Hematopoietic multipotent progenitor cell treated with erythropoietin and hydrocortisone succinate and interleukin-3 and kit ligand, for 15 days (in vitro differentiated cells): ENCODE measurements at regions not wholly inside any gene's neighbourhood (a gene's known extent, or its start where the extent isn't known, plus 50 kb on each side); places are given as distances from the start of the nearest gene placed in this dataset.

Experiments
- DNase-seq: peaks from one replicate; pipeline ENCODE4 v3.0.0-alpha.2; 2015; ENCODE audit warnings: low spot score

DNA sequence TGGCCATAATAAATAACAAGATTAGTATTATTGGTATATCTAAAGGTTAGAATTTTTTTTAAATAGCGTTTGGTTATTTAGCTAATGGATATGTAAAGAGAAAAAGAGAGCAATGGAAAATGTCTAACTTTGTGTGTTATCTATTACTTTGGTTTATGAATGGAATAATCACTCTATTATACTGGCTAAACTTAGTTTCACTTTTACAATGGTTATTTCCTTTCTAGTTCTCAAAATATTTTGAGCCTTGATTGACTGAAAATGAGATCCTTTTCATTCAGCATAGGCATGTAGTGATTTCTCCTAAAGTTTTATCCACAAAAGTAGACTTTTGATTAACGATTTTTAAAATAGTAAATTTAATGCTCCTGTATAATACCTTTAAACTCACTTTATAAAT is 51.6 kb upstream of the MLIP start:
- DNase-seq = no peak

DNA sequence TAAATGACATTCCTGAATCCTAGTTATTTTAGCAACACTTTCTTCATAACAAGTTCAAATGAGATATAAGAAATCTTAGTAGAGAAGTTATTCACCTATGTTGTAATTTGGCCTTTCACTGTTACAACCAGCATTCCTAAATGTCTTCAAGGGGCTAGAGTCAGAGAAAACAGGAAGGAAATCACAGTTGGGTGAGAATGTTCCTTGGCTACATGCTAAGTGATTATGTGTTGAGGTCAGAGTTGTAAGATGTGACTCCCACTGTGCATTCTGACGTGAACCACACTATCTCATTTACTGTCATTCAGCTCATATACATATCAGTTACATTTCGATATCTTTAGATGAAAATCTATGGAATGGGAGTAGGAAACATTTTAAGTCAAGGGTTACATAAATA is 51.0 kb upstream of the MLIP start:
- DNase-seq = no peak
